Gastrocnemius medialis (tissue), 4 donors: ENCODE measurements at regions not wholly inside any gene's neighbourhood (a gene's known extent, or its start where the extent isn't known, plus 50 kb on each side); places are given as distances from the start of the nearest gene placed in this dataset.

ENCODE experiments used
- POLR2A ChIP-seq, 2 donors: fragments of 450-650 bp; IDR thresholded peaks; one replicate each; pipeline ENCODE4 v1.6.1; 2017; ENCODE audit warnings: antibody characterized with exemption in 2 of 2, mild to moderate bottlenecking in 2 of 2, moderate library complexity in 2 of 2
- TF ChIP-seq, protein P1 (sequence below), 5 experiments: fragments of 450-650 bp in 3 of 5; fragments of 200-600 bp in 2 of 5; sonication (generic) in 2 of 5; IDR thresholded peaks in 4 of 5; conservative IDR thresholded peaks in 1 of 5; 1 replicate in 4 of 5; 2 replicates in 1 of 5; pipeline ENCODE4 v1.5.1; 2016 to 2019; ENCODE audit warnings: antibody characterized with exemption in 5 of 5, mild to moderate bottlenecking in 3 of 5, moderate library complexity in 3 of 5

DNA sequence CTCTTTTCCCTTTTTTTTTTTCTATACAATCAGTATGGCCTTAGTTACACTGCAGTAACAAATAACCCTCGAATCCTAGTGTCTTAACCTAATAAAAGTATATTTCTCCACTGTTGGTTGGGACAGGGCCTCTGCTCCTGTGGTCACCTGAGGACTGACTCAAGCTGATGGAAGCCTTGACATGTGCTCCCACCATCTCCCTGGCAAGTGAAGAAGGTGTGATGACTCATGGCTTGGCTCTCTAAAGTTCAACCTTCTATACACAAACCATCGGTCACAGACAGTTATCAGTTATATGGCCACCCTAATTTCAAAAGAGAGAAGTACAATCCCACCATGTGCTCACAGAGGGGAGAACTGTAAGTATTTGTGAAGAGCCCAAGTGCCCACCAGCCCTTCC is 65.8 kb upstream of the CACNA2D3 start:
- TF ChIP-seq, protein P1, sequence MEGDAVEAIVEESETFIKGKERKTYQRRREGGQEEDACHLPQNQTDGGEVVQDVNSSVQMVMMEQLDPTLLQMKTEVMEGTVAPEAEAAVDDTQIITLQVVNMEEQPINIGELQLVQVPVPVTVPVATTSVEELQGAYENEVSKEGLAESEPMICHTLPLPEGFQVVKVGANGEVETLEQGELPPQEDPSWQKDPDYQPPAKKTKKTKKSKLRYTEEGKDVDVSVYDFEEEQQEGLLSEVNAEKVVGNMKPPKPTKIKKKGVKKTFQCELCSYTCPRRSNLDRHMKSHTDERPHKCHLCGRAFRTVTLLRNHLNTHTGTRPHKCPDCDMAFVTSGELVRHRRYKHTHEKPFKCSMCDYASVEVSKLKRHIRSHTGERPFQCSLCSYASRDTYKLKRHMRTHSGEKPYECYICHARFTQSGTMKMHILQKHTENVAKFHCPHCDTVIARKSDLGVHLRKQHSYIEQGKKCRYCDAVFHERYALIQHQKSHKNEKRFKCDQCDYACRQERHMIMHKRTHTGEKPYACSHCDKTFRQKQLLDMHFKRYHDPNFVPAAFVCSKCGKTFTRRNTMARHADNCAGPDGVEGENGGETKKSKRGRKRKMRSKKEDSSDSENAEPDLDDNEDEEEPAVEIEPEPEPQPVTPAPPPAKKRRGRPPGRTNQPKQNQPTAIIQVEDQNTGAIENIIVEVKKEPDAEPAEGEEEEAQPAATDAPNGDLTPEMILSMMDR (IDR thresholded peaks at IDR 0.05 in 4 of 5, conservative IDR thresholded peaks at IDR 0.05 in 1 of 5) = no peak
- TF ChIP-seq POLR2A (IDR thresholded peaks at IDR 0.05) = no peak
